ENCODE measurements at regions not wholly inside any gene's neighbourhood (a gene's known extent, or its start where the extent isn't known, plus 50 kb on each side); places are given as distances from the start of the nearest gene placed in this dataset.
"Not testable (repeated sequence)": the region's sequence is repeated elsewhere in the genome, so short reads cannot be mapped to it uniquely, and the experiment has no call there.

GRCh38 chr18:38771620-38772019, 1206.0 kb upstream of the CELF4 start:
- TF ChIP-seq CTCF, POLR2A (IDR thresholded peaks at IDR 0.05): not testable (repeated sequence)

All from Peyer's patch (tissue), 4 donors.